ENCODE measurements at regions not wholly inside any gene's neighbourhood (a gene's known extent, or its start where the extent isn't known, plus 50 kb on each side); places are given as distances from the start of the nearest gene placed in this dataset.
"Not testable (repeated sequence)": the region's sequence is repeated elsewhere in the genome, so short reads cannot be mapped to it uniquely, and the experiment has no call there.

DNA sequence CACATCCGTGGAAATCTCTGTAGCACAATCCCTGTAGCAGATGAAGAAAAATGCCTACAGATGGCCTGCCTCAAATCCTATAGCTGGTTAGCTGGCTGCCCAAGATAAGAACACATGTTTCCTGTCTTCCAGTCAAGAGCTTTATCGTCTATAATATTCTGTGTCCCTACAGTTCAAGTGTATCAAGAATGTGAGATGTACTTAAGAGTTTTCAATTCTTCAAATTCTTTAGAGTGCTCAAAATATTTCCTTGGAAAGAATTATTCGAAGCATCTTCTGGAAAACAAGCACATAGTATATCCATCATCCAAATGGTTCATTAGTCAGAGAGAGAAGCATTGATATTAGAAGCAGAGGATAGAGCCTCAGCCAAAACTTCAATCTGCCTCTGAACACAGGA is 239.8 kb downstream of the COG6 start:
- DNase-seq, result no peak

DNA sequence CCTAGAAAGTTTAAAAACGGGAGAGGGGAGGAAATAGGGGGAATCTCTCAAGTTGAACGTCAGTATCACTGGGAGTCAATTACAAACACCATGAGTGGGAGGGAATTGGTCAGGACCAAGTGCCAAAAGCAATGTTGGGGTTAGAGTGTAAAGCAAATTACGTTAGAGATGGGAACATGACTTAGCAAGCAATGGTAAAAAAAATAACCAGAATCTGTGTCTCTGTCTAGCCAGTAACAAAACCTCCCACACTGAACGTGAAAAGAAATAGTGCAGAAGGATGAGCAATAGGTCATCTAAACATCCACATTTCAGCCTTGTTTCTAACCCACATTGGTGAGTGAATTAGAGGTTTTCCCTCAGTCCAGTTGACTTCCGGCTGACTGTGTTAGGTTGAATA is 242.2 kb downstream of the COG6 start:
- DNase-seq, result no peak

DNA sequence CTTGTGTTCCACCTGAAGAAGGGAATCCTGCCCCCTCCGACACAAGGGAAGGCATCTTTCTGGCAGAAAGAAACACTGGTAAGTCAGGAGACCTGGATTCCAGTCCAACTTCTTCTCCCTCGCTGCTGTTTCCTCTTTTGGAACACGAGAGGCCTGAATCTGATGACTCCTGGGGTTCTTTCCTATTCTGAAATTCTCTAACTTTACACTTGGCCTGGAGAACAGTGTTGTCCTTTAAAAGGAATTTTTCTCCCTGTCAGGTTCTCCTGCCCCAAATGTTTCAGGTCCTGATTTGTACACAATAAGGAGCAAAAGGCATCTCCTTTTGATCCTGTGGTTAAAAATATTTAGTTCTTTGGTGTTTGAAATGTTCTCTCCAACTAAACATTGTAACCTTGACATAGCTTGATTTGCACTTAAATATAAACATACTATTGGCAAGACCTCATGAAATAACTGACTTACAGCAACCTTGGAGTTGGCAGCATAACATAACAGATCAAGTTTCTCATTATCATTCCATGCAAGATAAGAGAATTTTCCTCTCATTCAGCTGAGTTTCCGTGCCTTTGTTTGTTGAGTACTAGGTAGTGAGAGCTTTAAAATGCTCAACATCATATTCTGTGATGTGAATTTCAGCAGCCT is 244.8 kb downstream of the COG6 start:
- no peak for DNase-seq

DNA sequence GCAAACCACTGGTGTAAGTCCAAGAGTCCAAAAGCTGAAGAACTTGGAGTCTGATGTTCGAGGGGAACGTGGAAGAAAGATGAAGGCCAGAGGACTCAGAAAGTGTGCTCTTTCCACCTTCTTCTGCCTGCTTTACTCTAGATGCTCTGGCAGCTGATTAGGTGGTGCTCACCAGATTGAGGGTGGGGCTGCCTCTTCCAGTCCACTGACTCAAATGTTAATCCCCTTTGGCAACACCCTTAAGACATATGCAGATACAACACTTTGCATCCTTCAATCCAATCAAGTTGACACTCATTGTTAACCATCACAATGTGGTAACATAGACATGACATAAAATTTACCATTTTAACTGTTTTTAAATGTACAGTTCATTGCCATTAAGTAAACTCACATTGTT is 249.5 kb downstream of the COG6 start:
- no peak for DNase-seq

DNA sequence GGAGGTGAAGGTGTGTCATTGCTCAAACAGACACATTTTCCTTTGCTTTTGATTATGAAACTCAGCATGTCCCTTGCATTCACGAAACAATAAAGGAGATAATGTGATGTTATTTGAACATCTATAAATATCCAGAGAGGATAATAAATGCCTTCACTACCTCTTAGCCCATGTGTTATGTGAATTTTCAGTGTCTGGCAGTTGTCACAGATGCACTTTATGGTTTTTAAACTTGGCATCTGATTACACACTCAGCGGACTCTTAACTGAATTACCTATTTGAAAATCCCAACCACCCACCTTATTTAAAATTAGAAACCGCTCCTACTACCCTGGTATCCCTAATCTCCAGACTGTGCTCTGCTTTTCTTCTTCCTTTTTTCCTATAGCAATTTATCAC is 254.2 kb downstream of the COG6 start:
- no peak for DNase-seq

DNA sequence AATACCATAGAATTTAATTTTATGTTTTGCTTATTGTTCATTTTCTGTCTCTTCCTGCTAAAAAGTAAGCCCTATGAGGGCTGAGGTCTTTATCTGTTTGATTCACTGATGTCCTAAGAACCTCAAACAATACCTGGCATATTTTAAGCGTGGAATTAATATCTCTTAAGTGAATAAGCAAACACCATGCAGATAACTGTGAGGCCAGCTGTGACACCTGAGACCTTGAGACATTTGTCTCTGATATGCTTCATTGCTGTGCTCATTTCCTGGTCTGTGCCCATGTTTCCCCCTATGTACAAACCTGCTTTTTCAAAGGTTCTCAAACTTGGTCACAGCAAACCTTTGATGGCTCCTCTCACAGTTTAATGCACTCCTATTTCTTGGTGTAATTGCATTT is 254.6 kb downstream of the COG6 start:
- DNase-seq, result no peak

DNA sequence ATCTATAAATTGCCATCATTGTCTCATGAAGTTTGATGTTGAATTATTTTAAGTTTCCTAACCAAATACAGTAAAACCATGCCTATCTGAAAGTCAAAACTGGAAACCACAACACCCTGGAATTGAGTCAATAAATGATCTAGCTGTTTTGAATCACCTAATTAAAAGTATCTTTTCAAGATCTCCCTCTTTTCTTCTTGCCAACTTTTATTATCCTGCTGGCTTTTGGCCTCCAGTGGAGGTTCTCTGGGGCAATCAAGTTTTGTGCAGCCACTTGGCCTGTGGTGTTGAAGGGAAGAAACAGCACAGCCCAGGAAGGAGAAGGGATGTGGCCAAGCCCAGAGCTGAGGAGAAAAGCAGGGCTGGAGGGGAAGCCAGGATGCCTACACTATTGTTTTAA is 255.4 kb downstream of the COG6 start:
- DNase-seq, result no peak

DNA sequence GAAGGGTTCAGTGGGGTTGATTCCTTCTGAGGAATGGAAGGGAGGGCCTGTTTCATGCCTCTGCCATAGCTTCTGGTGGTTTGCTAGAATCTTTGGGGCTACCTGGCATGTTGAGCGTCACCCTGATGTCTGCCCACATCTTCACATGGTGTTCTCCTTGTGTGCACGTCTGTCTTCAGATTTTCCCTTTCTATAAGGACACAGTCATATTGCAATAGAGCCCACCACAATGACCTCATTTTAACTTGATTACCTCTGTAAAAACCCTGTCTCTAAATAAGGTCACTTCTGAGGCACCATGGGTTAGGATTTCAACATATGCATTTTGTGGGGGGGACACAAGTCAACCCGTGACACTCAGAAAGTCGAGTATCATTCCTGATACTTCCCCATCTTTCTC is 257.9 kb downstream of the COG6 start:
- no peak for DNase-seq

DNA sequence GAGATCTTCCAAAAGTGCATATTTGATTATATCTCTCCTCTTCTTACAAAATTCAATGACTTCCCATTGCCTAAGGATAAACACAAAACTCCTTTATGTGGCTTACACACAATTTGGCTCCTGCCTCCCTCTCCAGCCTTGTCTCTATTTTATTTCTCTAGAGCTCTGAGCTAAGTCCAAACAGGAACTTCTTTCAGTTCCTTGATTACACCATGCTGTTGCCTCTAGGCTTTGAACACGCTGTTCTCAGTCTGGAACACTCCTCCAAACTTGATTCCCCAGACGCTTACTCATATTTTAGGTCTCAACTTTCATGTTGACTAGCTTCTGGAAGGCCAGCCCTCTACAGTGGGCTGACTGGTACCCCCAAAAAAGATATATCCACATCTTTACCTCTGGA is 258.5 kb downstream of the COG6 start:
- DNase-seq, result no peak

DNA sequence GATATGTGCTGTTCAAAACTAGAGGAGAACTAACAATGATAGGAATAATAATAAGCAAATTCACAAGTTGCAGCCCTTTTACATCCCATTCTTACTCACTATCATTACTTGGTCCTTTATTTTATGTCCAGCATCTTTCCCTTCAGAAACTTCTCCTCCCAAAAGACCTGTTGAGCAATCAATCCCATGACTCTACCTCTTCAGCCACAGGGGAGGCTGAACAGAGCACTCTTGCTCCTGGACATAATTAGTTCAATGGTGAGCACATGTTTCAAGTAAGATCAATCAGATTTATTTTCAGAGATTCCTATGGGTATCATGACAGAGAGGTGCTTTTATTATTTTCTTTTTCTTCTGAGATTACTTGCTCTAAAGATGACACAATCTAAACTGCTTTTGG is 260.0 kb downstream of the COG6 start:
- no peak for DNase-seq

DNA sequence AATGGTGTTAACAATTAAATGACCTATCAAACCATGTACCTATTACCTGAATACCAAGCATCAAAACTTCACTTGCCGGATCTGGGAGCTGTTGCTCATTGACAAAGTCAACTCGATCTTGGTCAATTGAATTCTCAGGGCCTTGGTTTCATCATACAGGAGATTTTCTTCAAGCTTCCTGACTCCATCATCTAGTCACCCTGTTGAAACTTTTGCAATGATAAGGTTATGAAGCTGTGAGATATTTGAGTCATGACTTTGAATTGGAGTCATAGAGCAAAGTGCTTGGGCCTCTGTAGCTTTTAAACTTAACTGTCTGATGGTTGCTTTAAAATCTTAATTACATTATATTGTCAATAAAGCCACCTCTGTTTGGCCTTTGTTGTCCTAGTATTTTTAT is 260.9 kb downstream of the COG6 start:
- no peak for DNase-seq

DNA sequence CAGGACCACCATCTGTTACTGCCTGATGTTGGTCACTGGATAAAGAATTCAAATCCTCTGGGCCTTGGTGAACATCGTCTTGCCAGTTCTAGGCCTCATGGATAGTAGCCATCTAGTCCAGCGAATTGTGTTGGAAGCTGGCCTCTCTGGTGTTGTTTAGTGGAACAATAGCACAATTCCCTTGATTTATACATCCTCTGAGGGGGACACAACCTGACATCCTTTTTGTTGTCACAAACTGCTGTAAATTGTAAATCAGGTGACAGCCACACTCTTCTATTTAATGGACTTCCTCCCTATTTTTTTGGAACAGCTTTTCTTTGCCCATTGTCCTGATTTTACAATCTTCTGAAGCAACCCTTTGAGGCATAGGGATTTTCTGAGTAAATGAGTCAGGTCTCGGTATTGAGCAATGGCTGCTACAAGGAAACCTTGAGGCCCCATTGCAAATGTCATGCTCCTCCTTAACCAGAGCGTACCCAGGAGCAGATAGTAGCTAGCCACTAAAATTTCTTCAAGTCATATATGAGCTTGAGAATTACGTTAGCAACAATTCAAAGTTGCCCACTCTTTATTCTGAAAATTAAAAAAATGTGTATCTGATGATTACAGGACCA is 263.3 kb downstream of the COG6 start:
- DNase-seq, result no peak

DNA sequence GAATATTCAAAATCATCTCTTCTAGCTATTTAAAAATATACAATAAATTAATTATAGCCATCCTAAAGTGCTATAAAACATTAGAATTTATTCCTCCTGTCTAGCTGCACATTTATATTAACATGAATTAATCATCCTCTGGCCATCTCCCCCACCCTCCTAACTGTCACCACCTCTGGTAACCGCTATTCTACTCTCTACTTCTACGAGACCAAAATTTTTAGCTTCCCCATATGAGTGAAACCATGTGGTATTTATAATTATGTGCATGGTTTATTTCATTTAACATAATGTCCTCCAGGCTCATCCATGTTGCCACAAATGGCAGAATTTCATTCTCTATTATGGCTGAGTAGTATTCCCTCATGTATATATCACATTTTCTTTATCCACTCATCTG is 265.2 kb downstream of the COG6 start:
- no peak for DNase-seq

DNA sequence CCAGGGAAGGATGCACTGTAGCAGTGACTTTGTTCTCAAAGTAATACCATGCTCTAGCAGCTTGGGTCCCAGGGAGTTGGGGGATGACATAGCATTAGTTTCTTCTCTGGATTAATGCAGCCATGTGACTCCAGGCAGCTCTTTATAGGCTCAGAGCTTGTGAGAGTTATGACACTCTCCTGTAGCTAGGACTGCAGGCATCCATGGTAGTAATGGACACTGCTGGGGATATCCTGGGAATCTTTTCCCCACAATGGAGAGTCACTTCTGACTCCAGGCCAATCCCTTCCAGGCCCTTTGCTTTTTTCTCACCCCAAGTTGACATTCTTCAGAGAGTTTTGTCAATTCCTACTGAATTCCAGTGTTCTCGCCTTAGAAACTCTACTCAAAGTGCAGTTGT is 270.9 kb downstream of the COG6 start:
- no peak for DNase-seq

DNA sequence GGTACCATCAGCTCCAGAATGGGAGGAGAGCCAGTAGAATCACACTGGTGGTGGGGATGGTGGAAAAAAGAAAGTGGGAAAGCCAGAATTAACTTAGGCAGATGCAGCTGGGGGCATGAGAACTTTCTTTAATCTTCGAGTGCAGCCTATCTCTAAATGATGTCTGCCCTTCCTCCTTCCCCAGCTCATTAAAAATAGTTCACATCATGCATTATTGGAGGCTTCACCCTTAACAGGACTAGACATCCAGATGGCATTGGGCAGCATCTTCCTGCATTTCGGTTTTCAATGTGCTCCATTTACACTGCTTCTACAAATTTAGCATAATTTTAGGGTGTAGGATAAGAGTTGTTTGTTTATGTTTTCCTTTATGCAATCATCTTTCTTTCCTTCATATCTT is 272.8 kb downstream of the COG6 start:
- no peak for DNase-seq

DNA sequence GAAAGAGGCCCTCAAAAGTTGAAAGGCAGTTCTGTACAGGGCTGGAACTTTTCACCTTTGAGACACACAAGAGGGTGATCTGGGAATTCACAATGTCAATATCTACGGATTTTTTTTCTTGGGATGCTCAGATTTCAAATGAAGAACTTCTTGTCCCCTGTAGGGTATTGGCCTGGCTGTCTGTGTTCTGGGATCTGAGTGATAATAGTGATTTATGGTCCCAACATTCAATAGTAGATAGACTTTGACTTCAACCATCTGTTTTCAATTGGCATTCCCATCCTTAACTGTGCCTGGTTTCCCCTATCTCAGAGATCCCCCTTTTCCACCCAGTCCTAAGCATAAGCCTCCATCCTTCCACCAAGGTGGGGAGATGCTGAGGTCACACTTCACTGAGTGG is 274.1 kb downstream of the COG6 start:
- no peak for DNase-seq

DNA sequence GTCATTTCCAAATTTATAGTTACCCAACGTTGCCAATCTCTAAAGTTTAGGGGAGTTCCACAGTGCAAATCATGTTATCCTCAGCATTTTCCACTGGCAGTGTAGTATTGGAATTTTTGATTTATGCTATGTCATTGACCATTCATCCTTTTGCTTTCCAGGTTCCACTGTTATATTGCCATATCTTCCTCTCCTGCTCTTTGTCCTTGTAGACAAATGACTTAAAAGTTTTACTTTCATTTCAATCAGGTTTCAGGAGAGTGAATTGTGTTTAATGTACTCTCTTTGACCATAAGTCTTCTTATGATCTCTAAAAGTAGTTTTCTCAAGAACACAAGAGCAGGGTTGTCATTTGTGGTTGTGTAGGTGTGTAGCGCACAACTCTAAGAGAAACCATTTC is 274.6 kb downstream of the COG6 start:
- DNase-seq, result no peak

DNA sequence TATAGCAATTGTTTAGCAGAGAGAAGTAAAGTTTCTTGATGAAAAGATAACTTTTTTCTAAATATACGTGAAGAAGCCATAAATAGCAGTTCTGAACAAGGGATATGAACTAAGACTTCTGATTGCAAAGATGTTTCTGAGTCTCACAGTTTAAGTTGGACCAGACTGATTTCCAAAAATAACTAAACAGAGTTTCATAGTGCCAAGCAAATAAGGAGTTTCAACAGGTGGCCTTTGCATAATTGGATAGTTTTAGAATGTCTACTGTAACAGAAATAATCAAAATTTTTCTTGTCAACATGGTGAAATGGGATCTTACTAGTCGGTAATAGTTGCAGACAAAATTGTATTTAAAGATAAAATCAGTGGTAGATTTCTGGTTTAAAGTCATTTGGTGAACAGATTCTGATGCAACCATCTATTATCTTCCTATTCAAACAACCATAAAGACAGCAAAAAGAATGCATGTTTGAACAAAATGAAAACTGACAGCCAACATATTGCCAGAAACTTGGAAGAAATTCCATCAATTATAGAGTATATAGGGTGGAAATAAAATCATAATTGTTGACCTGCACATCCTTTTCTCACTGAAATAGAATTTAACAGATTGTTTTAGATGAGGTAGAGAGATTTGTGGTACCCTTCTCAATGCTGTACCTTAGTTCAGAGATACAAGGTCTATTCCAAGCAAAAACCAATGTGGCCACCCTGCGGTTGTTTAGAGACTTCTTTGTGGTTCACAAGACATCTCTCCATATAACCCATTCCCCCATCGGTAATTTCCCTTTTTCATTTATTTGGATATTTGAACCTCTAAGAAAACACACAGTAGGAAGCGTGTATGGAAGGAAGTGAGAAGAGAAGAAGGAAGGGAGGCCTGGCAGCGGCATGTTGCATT is 275.3 kb downstream of the COG6 start:
- DNase-seq, result no peak

DNA sequence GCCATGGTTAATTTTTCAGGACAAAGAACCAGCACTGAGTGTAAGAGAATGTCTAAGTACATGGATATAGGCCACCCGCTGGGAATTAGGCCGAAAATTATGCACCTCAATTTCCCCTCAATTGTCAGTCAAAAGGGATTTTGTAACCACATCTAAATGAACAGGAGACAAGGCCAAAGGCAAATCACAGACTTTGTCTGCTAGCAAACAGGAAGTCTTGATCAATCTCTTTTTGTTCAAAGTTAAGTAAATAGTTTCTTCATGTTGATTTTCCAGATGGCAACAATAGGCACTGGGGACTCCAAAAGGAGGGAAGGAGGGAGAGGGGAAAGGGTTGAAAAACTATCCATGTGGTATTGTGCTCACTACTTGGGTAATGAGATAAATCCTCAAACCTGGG is 276.0 kb downstream of the COG6 start:
- DNase-seq, result no peak

DNA sequence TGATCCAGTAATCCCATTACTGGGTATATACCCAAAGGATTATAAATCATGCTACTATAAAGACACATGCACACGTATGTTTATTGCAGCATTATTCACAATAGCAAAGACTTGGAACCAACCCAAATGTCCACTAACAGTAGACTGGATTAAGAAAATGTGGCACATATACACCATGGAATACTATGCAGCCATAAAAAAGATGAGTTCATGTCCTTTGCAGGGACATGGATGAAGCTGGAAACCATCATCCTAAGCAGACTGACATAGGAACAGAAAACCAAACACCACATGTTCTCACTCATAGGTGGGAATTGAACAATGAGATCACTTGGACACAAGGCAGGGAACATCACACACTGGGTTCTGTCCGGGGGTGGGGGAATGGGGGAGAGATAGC is 277.1 kb downstream of the COG6 start:
- DNase-seq, result not testable (repeated sequence)

DNA sequence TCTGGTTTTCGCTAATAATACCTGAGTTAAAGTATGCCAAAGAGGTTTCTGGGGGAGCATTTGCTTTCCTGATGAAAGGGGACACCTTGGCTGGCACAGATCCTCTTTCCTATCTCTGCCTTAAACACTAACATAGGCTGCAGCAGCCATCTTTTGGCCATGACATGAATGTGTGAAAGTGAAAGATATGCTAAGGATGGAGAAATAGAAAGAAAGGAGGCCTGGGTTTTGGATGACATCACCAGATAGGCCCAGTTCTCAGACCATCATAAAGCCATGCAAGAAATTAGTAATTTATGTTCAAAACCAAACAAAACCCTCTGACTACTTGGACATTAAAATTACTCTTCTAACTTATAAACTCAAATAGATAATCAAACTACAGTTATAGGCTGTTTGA is 279.7 kb downstream of the COG6 start:
- DNase-seq, result no peak

DNA sequence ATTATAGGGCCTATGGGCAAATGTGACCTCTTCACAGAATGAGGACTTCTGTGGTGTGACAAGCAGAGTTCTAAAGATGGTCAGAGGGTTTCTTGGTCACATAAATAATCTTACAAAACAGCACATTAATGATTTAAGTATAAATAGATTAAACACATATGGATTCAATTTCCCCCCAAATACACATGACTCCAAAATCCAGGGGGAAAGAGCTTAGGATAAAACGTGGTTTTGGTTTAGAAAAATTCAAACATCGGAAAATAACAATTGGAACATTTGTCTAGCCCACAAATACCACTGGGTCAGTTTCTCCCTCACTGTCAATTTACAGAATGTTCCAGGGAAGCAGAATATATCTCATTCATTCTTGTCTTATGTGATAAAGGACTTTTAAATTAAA is 283.1 kb downstream of the COG6 start:
- DNase-seq, result no peak

DNA sequence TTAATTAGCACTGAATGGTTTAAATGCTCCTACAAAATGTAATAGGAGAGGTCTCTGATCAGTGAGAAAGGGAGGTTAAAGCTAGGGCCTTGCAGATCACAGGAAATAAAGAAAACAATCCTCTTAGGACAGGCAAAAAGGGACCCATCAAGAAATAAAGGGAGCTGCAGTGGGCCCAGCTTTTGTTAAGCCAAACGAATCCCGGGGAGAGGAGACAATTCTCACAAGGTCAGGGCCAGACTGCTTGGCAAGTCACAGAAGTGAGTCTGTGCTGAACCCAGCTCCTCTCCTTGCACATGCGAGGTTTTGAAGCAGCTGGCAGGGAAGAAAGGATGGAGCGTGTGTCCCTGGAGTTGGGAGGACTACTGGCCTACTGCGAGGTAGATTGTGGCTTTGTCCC is 285.8 kb downstream of the COG6 start:
- no peak for DNase-seq

DNA sequence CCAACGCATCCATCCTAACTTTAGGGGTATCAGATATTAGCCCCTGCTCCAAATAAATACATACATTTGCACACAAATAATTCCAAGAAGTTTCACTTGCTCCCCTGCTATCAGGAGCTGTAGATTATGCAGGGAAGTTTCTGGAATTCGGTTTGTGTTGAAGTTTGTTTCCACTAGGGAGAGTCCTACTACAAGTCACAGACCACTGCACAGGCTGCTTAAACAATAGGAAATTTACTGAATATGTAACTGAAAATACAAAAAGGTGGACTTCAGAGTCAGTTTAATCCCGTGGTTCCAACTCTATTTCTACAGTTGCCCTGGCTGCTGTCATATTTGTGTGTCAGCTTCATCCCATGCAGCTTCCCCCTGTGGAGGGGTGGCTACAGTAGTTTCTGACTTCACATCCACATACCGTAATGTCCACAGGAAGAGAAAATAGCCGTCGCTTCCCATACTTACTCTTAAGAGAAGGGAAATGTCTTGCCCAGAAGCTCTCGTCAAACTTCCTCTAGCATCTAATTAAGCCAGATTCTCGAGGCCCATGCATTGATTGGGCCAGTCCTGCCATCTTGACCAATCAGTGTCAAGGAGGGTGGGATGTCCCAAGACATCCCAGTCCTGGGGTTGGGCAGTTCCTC is 286.6 kb downstream of the COG6 start:
- DNase-seq, result no peak

All from NCI-H187 treated with DMSO at 0.1 percent for 48 hours (cell line).